ENCODE measurements at regions not wholly inside any gene's neighbourhood (a gene's known extent, or its start where the extent isn't known, plus 50 kb on each side); places are given as distances from the start of the nearest gene placed in this dataset.

- no peak for TF ChIP-seq CTCF (IDR thresholded peaks at IDR 0.05; ENCODE audit: insufficient read depth, low read depth, low read length)
- TF ChIP-seq EZH2 (IDR thresholded peaks at IDR 0.05; ENCODE audit: insufficient read depth, low read length): no peak
Measured at GRCh38 chr6:147869869-147870268, 361.4 kb downstream of the SAMD5 start.

Data from astrocyte (in vitro differentiated cells and primary cell).